ENCODE measurements at regions not wholly inside any gene's neighbourhood (a gene's known extent, or its start where the extent isn't known, plus 50 kb on each side); places are given as distances from the start of the nearest gene placed in this dataset.

DNA sequence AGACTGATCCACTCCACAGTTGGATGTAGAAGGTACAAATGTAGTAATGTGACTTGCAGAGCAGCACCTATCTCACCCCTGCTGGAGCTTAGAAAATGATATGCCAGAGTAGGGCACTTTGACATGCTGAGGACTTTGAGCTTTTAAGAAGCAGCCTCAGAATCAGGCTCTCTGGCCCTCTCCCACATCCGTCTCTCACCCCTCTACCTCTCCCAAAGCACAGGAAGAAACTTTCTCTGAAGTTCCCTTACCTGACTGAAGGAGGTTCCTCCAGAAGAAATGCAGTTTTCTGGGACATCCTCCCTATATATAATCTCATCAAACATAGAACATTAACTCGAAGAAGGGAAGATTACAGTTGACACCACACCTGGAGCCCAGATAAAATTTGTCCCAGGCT lies 98.4 kb upstream of the PEX5L start:
- Histone ChIP-seq H3K4me2 (no peak overlapping the region), H3K4me1 (no peaks in the 10 kb centered on the region), H3K4me3 (no peak overlapping the region), H3K9me3 (no peaks in the 10 kb centered on the region), H3K27ac (no peak overlapping the region)
- no peak for FAIRE-seq
- WGBS (ENCODE audit: missing lambda C conversion rate): 0% methylated on average over 2 of the region's 2 CpGs
- TF ChIP-seq FOSL2 (IDR thresholded peaks at IDR 0.05): no peak
- TF ChIP-seq FOSL2 (CRISPR knock-in tag; IDR thresholded peaks at IDR 0.05): no peak
- TF ChIP-seq JUN (IDR thresholded peaks at IDR 0.05): no peak
- no peak for TF ChIP-seq RCOR1 (IDR thresholded peaks at IDR 0.05; ENCODE audit: low read depth, low read length)
- TF ChIP-seq, protein P1, sequence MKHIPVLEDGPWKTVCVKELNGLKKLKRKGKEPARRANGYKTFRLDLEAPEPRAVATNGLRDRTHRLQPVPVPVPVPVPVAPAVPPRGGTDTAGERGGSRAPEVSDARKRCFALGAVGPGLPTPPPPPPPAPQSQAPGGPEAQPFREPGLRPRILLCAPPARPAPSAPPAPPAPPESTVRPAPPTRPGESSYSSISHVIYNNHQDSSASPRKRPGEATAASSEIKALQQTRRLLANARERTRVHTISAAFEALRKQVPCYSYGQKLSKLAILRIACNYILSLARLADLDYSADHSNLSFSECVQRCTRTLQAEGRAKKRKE (CRISPR knock-in tag; IDR thresholded peaks at IDR 0.05; ENCODE audit: low read depth): no peak
- DNase-seq (ENCODE audit: low read depth in 1 of 2, low spot score in 1 of 2): no peak
- CTCF ChIA-PET: no interaction called here
- POLR2A ChIA-PET: no interaction called here
- no peak for ATAC-seq

DNA sequence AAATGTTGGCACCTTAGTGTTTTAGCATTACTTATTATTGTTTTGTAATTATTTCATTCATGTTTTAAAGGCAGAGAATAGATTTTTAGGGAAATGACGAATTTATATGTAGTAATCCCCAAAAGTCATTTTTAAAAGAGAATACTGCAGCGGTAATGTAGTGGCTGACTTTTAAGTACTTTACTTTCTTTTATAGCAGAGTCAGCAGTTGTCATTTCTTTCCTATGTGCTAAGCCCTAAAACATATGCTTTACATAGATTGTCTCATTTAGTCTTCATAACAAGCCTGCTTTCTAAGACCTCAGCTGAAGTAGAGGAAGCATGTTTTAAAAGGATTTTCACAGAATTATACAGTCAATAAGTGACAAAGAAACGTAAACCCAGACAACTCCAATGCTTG lies 102.1 kb upstream of the PEX5L start:
- DNase-seq (ENCODE audit: low read depth in 1 of 2, low spot score in 1 of 2) (no peak), FAIRE-seq (no peak), ATAC-seq (no peak)
- no peak overlapping the region for H3K4me3 ChIP-seq
- no peak overlapping the region for H3K27ac ChIP-seq
- WGBS (ENCODE audit: missing lambda C conversion rate): 24% methylated on average over 3 of the region's 3 CpGs
- H3K4me2 ChIP-seq: no peak overlapping the region
- CTCF ChIA-PET: no interaction called here
- H3K9me3 ChIP-seq: no peaks in the 10 kb centered on the region
- H3K4me1 ChIP-seq: no peaks in the 10 kb centered on the region
- POLR2A ChIA-PET: no interaction called here
- peak; percentile 30 for TF ChIP-seq MAFK (IDR thresholded peaks at IDR 0.05; ENCODE audit: partially characterized antibody)
- no peak for TF ChIP-seq KDM1A (IDR thresholded peaks at IDR 0.05; ENCODE audit: low read depth)
- TF ChIP-seq TFCP2L1 (CRISPR knock-in tag; IDR thresholded peaks at IDR 0.05): no peak
- no peak for TF ChIP-seq EP300 (IDR thresholded peaks at IDR 0.05)
- TF ChIP-seq, protein P2, sequence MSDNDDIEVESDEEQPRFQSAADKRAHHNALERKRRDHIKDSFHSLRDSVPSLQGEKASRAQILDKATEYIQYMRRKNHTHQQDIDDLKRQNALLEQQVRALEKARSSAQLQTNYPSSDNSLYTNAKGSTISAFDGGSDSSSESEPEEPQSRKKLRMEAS (IDR thresholded peaks at IDR 0.05): no peak
- TF ChIP-seq KDM5A (IDR thresholded peaks at IDR 0.05): no peak
- TF ChIP-seq NPAS2 (CRISPR knock-in tag; IDR thresholded peaks at IDR 0.05; ENCODE audit: borderline replicate concordance): no peak

DNA sequence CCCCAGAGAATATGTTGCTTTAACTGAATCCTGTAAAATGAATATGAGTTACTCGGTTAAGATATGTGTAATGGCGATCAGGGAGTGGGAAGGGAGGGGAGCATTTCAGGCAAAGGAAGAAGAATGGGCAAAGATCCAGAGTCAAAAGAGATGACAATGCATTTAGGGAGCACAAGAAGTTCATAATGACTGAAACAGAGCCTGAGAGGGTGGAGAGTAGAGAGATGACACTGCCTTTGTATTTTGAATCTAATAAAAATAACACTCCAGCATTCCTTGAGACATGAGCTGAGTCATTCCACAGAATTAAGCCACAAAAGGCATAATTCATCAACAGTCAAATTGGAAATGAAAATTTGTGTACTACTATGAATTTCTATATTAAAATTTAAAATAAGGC lies 105.3 kb upstream of the PEX5L start:
- no peak overlapping the region for H3K4me2 ChIP-seq
- no peak overlapping the region for H3K4me3 ChIP-seq
- no peak for FAIRE-seq
- TF ChIP-seq HEYL (CRISPR knock-in tag; IDR thresholded peaks at IDR 0.05) (no peak), EHMT2 (IDR thresholded peaks at IDR 0.05; ENCODE audit: low read depth) (no peak)
- no peak for ATAC-seq
- ChIA-PET POLR2A (no interaction called here), CTCF (no interaction called here)
- WGBS (ENCODE audit: missing lambda C conversion rate): 0% methylated on average over 2 of the region's 2 CpGs
- no peaks in the 10 kb centered on the region for H3K9me3 ChIP-seq
- H3K4me1 ChIP-seq: no peaks in the 10 kb centered on the region
- no peak for DNase-seq (ENCODE audit: low read depth in 1 of 2, low spot score in 1 of 2)
- no peak overlapping the region for H3K27ac ChIP-seq

DNA sequence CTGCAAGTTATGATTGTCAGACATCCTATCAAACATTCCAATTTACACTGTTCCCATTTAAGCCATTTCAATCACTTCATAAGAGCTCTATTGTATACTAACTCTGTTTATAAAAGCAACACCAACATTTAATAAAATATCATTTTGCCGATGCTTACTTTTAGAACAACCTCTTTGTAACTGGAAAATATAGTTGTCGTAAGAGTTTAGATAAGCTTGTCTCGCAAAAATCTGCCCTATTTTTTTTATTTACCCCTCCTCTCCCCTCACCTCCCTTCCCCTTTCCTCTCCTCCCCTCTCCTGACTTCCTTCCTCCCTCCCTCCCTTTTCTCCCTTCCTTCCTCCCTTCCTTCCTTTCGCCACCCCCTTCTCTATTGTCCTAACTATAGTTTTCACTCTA lies 105.7 kb upstream of the PEX5L start:
- no peaks in the 10 kb centered on the region for H3K4me1 ChIP-seq
- H3K4me3 ChIP-seq: no peak overlapping the region
- no peaks in the 10 kb centered on the region for H3K9me3 ChIP-seq
- FAIRE-seq (no peak), DNase-seq (ENCODE audit: low read depth in 1 of 2, low spot score in 1 of 2) (no peak), ATAC-seq (no peak)
- POLR2A ChIA-PET: no interaction called here
- TF ChIP-seq CEBPB (IDR thresholded peaks at IDR 0.05) (no peak), HEYL (CRISPR knock-in tag; IDR thresholded peaks at IDR 0.05) (no peak), ESRRA (IDR thresholded peaks at IDR 0.05; ENCODE audit: borderline replicate concordance, low read length) (no peak)
- TF ChIP-seq, protein P3, sequence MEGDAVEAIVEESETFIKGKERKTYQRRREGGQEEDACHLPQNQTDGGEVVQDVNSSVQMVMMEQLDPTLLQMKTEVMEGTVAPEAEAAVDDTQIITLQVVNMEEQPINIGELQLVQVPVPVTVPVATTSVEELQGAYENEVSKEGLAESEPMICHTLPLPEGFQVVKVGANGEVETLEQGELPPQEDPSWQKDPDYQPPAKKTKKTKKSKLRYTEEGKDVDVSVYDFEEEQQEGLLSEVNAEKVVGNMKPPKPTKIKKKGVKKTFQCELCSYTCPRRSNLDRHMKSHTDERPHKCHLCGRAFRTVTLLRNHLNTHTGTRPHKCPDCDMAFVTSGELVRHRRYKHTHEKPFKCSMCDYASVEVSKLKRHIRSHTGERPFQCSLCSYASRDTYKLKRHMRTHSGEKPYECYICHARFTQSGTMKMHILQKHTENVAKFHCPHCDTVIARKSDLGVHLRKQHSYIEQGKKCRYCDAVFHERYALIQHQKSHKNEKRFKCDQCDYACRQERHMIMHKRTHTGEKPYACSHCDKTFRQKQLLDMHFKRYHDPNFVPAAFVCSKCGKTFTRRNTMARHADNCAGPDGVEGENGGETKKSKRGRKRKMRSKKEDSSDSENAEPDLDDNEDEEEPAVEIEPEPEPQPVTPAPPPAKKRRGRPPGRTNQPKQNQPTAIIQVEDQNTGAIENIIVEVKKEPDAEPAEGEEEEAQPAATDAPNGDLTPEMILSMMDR (IDR thresholded peaks at IDR 0.05): no peak
- CTCF ChIA-PET: no interaction called here
- no peak overlapping the region for H3K27ac ChIP-seq
- no peak overlapping the region for H3K4me2 ChIP-seq
- 27% methylated on average over 4 of the region's 4 CpGs for WGBS (ENCODE audit: missing lambda C conversion rate)

DNA sequence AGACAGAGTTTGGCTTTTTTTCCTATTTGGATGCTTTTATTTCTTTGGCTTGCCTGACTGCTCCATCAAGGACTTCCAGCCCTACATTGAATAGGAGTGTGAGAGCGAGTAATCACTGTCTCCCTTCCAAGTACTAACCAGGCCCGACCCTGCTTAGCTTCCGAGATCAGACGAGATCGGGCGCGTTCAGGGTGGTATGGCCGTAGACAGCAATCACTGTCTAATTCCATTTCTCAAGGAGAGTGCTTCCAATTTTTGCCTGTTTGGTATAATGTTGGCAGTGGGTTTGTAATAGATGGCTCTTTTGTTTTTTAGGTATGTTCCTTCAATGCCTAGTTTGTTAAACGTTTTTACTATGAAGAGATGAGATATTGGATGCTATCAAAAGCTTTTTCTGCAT lies 125.0 kb upstream of the PEX5L start:
- ATAC-seq (no peak), FAIRE-seq (no peak)
- H3K4me2 ChIP-seq: no peak overlapping the region
- TF ChIP-seq EHMT2 (IDR thresholded peaks at IDR 0.05; ENCODE audit: low read depth) (no peak), KDM5A (IDR thresholded peaks at IDR 0.05) (no peak), CHD4 (IDR thresholded peaks at IDR 0.05; ENCODE audit: borderline replicate concordance) (no peak), FOSL2 (IDR thresholded peaks at IDR 0.05) (no peak), FOSL2 (CRISPR knock-in tag; IDR thresholded peaks at IDR 0.05) (no peak), CBX8 (IDR thresholded peaks at IDR 0.05) (no peak), NPAS2 (CRISPR knock-in tag; IDR thresholded peaks at IDR 0.05; ENCODE audit: borderline replicate concordance) (no peak), ESRRA (IDR thresholded peaks at IDR 0.05; ENCODE audit: borderline replicate concordance, low read length) (no peak), NR3C1 (IDR thresholded peaks at IDR 0.05) (no peak), ZFP36 (IDR thresholded peaks at IDR 0.05; ENCODE audit: borderline replicate concordance, partially characterized antibody) (no peak), HDAC2 (IDR thresholded peaks at IDR 0.05) (no peak), ZSCAN20 (CRISPR knock-in tag; IDR thresholded peaks at IDR 0.05) (no peak), EHF (CRISPR knock-in tag; IDR thresholded peaks at IDR 0.05) (no peak)
- TF ChIP-seq, protein P1 (CRISPR knock-in tag; IDR thresholded peaks at IDR 0.05; ENCODE audit: low read depth): no peak
- TF ChIP-seq, protein P2 (IDR thresholded peaks at IDR 0.05): no peak
- TF ChIP-seq, protein P4, sequence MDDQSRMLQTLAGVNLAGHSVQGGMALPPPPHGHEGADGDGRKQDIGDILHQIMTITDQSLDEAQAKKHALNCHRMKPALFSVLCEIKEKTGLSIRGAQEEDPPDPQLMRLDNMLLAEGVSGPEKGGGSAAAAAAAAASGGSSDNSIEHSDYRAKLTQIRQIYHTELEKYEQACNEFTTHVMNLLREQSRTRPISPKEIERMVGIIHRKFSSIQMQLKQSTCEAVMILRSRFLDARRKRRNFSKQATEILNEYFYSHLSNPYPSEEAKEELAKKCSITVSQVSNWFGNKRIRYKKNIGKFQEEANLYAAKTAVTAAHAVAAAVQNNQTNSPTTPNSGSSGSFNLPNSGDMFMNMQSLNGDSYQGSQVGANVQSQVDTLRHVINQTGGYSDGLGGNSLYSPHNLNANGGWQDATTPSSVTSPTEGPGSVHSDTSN (IDR thresholded peaks at IDR 0.05): no peak

More for the DNA sequence above, 125.0 kb upstream of the PEX5L start:
- CTCF ChIA-PET: no interaction called here
- no peak for DNase-seq (ENCODE audit: low read depth in 1 of 2, low spot score in 1 of 2)
- H3K27ac ChIP-seq: no peak overlapping the region
- POLR2A ChIA-PET: no interaction called here
- H3K9me3 ChIP-seq: no peaks in the 10 kb centered on the region
- H3K4me1 ChIP-seq: no peaks in the 10 kb centered on the region
- no peak overlapping the region for H3K4me3 ChIP-seq
- 44% methylated on average over 9 of the region's 9 CpGs for WGBS (ENCODE audit: missing lambda C conversion rate)
